MV-4-11 (cell line): ENCODE measurements at regions not wholly inside any gene's neighbourhood (a gene's known extent, or its start where the extent isn't known, plus 50 kb on each side); places are given as distances from the start of the nearest gene placed in this dataset.
A peak's percentile ranks its signal among the peaks of the same experiment; 100 is the strongest.
"Not testable (repeated sequence)": the region's sequence is repeated elsewhere in the genome, so short reads cannot be mapped to it uniquely, and the experiment has no call there.

Experiments
- DNase-seq: peaks from one replicate; lab custom pipeline; 2025; lab: John Stamatoyannopoulos, UW

GRCh38 chr14:85002846-85003245 lies 527.1 kb upstream of the FLRT2 start:
- no peak for DNase-seq

DNA sequence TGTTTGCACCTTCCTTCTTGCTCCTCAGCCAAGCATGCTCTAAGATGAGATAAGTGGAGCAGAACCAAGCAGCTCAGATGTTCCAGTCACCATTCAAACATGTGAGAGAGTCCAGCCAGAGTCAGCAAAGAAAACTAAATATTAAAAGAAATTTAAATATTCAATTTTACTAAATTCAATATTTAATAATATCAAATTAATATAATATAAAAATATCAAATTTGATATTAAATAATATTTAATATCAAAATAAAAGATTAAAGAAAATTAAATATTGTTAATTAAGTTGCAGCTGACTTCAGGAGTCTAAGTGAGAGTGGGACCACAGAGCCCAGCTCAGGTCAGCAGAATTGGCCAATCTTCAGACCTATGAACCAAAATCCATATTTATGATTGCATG lies 526.1 kb upstream of the FLRT2 start:
- DNase-seq: no peak

DNA sequence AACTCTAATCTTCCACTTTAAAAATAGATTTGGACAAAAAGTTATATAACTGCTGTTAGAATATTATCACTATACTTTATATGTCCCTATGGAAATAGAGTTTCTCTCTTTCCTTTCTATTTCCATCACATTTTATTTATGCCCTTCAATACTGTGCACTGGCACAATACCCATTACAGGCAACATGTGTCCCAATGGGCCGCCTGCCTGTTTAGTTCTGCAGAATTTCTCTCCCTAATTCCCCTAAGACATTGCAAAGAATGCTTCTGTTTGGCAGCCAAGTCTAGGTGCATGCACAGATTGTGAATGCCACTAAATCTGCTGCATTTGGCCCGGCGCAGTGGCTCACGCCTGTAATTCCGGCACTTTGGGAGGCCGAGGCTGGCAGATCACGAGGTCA lies 520.4 kb upstream of the FLRT2 start:
- no peak for DNase-seq

GRCh38 chr14:85010186-85010585 lies 519.8 kb upstream of the FLRT2 start:
- no peak for DNase-seq

DNA sequence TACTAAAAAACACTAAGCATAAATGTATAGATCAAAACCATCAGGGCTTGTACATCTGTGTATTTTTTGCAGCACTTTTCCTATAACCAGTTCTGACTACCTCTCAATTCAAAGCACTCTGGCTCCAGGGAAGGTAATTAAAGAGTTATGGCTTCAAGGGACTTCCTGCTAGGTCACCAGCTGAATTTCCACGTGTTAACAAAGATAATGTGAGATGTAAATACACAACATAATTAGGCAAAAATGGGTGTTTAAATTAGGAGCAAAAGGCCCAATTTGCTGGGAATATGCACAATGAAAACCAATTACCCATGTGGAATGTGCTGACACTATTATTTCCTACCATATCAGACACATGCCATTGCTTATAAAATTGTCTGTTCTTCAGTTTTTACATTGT lies 513.4 kb upstream of the FLRT2 start:
- DNase-seq: no peak

GRCh38 chr14:85023866-85024265 lies 506.1 kb upstream of the FLRT2 start:
- not testable (repeated sequence) for DNase-seq

DNA sequence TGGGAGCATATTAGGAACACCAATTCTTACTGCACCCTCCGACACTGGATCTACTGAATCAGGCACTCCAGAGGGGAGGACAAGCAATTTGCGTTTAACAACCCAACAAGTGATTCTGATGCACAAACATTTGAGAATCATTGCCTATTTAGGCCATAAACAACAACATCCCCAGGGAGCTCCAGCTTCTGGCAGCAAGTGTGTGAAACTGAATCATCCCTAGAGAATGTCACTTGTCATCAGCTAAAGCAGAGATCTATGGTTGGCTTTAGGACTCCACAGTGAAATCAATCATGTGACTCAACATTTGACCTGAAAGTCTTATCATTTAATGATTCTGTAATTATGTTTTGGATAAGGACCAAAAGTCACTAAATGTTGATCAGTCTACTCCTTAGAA lies 505.0 kb upstream of the FLRT2 start:
- no peak for DNase-seq

GRCh38 chr14:85027681-85028370 lies 502.1 kb upstream of the FLRT2 start:
- no peak for DNase-seq

GRCh38 chr14:85037411-85037810 lies 492.5 kb upstream of the FLRT2 start:
- DNase-seq: no peak

GRCh38 chr14:85038526-85039352 lies 491.2 kb upstream of the FLRT2 start:
- DNase-seq: peak; percentile 82

DNA sequence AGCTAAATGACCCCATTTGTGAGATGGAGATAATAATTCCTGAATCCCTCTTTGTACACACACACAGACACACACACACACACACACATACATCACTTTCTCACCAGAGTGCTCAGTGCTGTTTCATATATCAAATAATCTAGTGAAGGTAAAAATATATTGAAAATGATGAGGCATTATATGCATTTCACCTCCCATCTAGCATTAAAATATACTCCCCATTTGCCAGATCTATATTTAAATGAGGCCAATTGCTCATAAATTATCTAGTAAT lies 490.7 kb upstream of the FLRT2 start:
- no peak for DNase-seq

- DNase-seq: peak; percentile 26
These were observed 489.8 kb upstream of the FLRT2 start for GRCh38 chr14:85040046-85040685.

GRCh38 chr14:85041618-85042017 lies 488.3 kb upstream of the FLRT2 start:
- DNase-seq: no peak

DNA sequence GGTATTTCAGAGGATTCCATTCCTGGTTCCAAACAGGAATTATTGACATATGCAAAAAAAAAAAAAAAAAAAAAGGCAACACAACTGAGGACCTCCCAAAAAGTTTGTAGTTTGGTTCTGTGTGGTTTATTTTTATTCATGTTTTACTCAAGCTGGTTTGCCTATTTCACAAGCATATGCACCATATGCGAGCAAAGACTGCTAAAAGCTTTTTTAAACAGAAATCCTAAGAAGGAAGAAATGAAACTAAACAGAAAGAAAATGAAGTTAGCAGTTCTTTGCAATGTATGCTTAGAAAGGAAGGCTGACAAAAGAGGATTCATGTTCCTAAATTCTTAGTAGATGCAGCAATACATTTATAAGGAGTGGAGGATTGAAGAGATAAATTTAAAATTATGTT lies 487.6 kb upstream of the FLRT2 start:
- DNase-seq: peak; percentile 85

DNA sequence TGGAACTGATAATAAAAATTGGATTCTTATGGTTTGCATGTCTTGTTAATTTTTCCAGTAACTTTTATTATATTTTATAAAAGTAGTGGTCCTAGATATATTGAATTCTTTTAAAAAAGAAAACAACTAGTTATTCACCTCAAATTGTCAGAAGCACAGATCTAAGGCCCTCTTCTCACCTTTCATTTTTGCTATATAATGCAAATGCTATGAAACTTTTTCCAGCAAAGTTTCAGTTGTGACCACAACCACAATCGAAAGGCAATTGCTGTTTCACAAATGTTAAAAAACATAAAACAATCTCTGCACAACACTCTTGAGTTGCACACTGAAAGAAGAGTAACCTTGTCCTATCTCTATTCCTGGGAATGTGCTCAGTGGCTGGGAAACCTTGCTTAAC lies 479.8 kb upstream of the FLRT2 start:
- no peak for DNase-seq

DNA sequence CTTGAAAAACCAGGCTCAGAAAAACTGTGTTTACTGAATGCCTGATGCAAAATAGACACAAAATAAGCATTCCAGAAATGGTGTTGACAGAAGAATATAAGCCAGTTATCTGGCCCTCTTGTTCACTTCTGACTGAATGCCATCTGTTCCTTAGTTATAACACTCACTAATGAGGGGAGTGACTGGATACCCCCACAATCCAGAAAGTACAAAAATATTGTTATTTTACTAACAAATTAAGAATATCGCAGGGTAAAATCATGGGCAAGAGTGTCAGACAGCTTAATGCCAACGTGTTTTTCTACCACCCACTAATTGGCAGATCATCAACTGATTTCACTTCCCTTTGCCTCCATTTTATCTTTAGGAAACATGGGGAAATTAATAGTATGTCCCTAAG lies 477.3 kb upstream of the FLRT2 start:
- no peak for DNase-seq

DNA sequence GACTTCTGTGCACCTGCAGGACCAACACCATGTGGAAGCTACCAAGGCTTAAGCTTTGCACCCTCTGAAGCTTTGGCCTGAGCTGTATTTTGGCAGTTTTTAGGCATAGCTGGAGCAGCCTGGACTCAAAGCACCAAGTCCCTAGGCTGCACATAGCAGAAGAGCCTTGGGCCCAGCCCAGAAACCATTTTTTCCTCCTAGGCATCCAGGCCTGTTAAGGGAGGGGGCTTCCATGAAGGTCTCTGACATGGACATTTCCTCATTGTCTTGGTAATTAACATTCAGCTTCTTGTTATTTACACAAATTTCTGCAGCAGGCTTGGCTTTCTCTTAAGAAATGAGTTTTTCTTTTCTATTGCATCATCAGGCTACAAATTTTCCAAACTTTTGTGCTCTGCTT lies 475.8 kb upstream of the FLRT2 start:
- DNase-seq: no peak

DNA sequence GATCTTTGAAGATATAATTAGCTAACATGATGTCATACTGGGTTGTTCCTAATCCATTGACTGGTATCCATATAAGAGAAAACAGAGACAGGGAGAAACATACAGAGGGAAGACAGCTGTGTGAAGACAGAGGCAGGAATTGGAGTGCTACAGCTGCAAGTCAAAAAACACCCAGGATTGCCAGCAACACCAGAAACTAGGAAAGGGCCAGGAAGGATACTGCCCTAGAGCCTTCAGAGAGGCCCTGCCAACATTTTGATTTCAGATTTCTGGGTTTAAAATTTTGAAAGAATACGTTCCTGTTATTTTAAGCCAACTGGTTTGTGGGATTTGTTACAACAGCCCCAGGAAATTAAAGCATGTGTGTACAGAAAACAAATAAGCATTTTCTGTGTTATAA lies 473.7 kb upstream of the FLRT2 start:
- no peak for DNase-seq

GRCh38 chr14:85057221-85057620 lies 472.7 kb upstream of the FLRT2 start:
- no peak for DNase-seq

- DNase-seq: no peak
These were observed 471.8 kb upstream of the FLRT2 start for GRCh38 chr14:85058150-85058549.

DNA sequence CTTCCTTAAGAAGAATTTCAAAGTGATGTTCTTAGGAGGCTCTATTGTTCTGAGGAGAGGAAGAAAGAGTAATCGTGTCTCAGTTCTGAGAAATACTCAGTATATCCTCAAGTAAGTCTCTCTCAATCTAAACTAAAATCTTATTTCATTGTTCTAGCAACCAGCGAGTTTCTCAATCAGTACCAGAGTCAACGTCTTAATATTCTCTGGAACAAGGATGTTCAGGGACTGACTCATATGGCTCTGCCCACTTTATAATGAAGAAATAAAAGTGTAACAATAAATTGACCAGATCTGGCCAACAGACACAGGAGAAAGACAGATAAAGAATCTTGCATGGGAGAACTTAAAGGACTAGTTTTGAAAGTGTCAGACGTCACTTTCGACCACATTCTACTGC lies 469.8 kb upstream of the FLRT2 start:
- DNase-seq: no peak

GRCh38 chr14:85061256-85061655 lies 468.7 kb upstream of the FLRT2 start:
- no peak for DNase-seq

DNA sequence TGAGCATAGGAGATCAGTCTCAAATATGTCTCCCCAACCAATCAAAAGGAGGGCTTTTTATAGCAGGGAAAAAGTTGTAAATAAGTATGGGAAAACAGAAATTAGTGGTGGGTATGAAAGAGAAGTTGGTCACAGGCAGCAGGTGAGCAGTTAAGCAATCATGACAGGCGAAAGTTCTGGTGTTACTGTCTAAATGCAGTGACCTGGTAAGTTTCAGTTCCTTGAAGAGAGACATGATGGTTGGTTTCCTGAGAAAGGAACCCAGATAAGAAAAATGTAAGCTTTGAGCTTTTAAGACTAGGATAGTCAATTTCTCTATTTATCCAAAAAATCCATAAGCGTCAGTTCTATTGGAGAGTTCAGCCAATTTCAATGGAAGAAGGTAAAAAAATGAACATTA lies 466.2 kb upstream of the FLRT2 start:
- peak; percentile 54 for DNase-seq
